Caco-2 (cell line): ENCODE measurements at regions not wholly inside any gene's neighbourhood (a gene's known extent, or its start where the extent isn't known, plus 50 kb on each side); places are given as distances from the start of the nearest gene placed in this dataset.

Source experiments
- BruUV-seq: library from RNA; stranded (reverse); fragments of 400-500 nt; replicated peaks from 2 replicates; lab custom pipeline; 2021; lab: Mats Ljungman, UMichigan
- CTCF ChIA-PET: fragments of 300-600 bp; sonication (Branson Sonifier 250); formaldehyde crosslinking; loops from one replicate; lab custom pipeline; 2022; ENCODE audit warnings: antibody characterized with exemption; lab: Charles Lee
- POLR2A ChIA-PET: fragments of 300-600 bp; sonication (Branson Sonifier 250); formaldehyde crosslinking; loops from one replicate; lab custom pipeline; 2022; ENCODE audit warnings: antibody characterized with exemption; lab: Charles Lee
- DNase-seq, 2 experiments: peaks; one replicate each; pipeline versions ENCODE4 v3.0.0 to v3.0.0-alpha.2; 2020 to 2022
- H3K27me3 ChIP-seq: replicated peaks from 2 replicates; pipeline ENCODE4 v1.6.0; 2011; ENCODE audit warnings: low read length; ENCODE audit not compliant: control insufficient read depth, insufficient read depth
- H3K36me3 ChIP-seq: 2 replicates; pipeline ENCODE4 v1.5.1; 2011; ENCODE audit warnings: low read length; ENCODE audit not compliant: control insufficient read depth, insufficient read depth
- H3K4me1 ChIP-seq: fragments of 250-450 bp; sonication (Bioruptor Pico); 2 replicates; pipeline ENCODE4 v1.5.1; 2020; ENCODE audit warnings: mild to moderate bottlenecking
- H3K4me3 ChIP-seq: 2 replicates; pipeline ENCODE4 v1.5.1; 2011; ENCODE audit warnings: low read depth, mild to moderate bottlenecking, control low read depth, low read length
- H3K9me3 ChIP-seq: fragments of 250-450 bp; sonication (Bioruptor Pico); 2 replicates; pipeline ENCODE4 v1.5.1; 2020; ENCODE audit warnings: mild to moderate bottlenecking, moderate library complexity
- H3K27ac Mint-ChIP-seq: one replicate; pipeline ENCODE4 v1.8.0; 2022; ENCODE audit warnings: mixed read lengths; ENCODE audit not compliant: unreplicated experiment
- H3K27me3 Mint-ChIP-seq: one replicate; pipeline ENCODE4 v1.8.0; 2022; ENCODE audit warnings: mixed read lengths; ENCODE audit not compliant: insufficient read depth, unreplicated experiment
- H3K36me3 Mint-ChIP-seq: one replicate; pipeline ENCODE4 v1.8.0; 2022; ENCODE audit warnings: mild to moderate bottlenecking, mixed read lengths; ENCODE audit not compliant: insufficient read depth, unreplicated experiment
- H3K4me1 Mint-ChIP-seq: one replicate; pipeline ENCODE4 v1.8.0; 2022; ENCODE audit warnings: low read depth, mixed read lengths; ENCODE audit not compliant: unreplicated experiment
- H3K4me3 Mint-ChIP-seq: one replicate; pipeline ENCODE4 v1.8.0; 2022; ENCODE audit warnings: mild to moderate bottlenecking, moderate library complexity, mixed read lengths; ENCODE audit not compliant: unreplicated experiment
- H3K9me3 Mint-ChIP-seq: one replicate; pipeline ENCODE4 v1.8.0; 2022; ENCODE audit warnings: mixed read lengths; ENCODE audit not compliant: unreplicated experiment
- intact Hi-C: fragments of 100-400 bp; cut with micrococcal nuclease; formaldehyde crosslinking; loops from one replicate; pipeline ENCODE4 v1.10.0; 2022; ENCODE audit not compliant: unreplicated experiment
- TF ChIP-seq, protein P1 (sequence below), 2 experiments: fragments of 200-600 bp in 1 of 2; IDR thresholded peaks; 1 replicate in 1 of 2; 2 replicates in 1 of 2; pipeline versions ENCODE4 v1.5.1 to v1.8.0; 2011 to 2022; ENCODE audit warnings: antibody characterized with exemption in 1 of 2, control low read depth in 1 of 2, inconsistent platforms in 1 of 2, low read depth in 1 of 2, low read length in 1 of 2, mild to moderate bottlenecking in 1 of 2, moderate library complexity in 1 of 2; ENCODE audit not compliant: insufficient read depth in 1 of 2, severe bottlenecking in 1 of 2, unreplicated experiment in 1 of 2

DNA sequence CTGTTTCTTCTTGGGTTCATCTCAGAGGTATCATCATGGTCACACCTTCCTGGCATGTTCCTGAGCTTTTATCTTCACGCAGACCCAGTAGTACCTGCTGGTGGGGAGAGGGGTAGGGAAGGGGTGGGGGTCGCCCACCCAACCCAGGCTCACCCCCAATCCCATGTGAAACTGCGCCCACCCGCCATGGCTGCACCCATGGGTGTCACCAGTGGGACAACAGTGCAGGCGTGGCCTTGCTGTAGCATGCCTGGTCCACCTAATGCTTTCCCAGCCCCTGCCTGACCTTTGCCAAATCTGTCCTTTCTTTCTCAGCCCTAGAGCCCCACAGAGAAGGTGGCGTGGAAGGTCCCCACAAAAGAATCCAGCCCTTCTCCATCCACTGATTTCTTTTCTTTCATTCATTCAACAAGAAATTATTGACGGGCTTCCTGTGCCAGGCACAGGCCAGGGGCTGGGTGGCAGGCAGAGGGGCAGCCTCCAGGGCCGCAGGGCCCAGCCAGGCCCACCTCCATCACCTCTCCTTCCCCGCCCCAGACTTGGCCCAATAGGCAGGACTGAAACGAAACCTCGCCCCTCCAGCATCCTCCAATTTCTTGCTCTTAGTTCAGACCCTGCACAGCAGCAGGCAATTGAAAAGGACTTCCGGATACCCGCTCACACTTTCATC lies 79.1 kb upstream of the TNRC6C start:
- ChIA-PET POLR2A (no interaction called here), CTCF (no interaction called here)
- intact Hi-C loops: no loop called here
- Mint-ChIP-seq H3K27ac (no peak overlapping the region), H3K4me1 (no peaks in the 10 kb centered on the region), H3K9me3 (peaks cover 22% of the 10 kb centered on the region), H3K27me3 (peaks cover 11% of the 10 kb centered on the region), H3K4me3 (no peak overlapping the region), H3K36me3 (peaks cover 8% of the 10 kb centered on the region)
- no peak for DNase-seq
- Histone ChIP-seq H3K4me1 (no peaks in the 10 kb centered on the region), H3K36me3 (no peaks in the 10 kb centered on the region), H3K27me3 (peaks cover 4% of the 10 kb centered on the region), H3K9me3 (peaks cover 15% of the 10 kb centered on the region), H3K4me3 (no peak overlapping the region)
- TF ChIP-seq, protein P1, sequence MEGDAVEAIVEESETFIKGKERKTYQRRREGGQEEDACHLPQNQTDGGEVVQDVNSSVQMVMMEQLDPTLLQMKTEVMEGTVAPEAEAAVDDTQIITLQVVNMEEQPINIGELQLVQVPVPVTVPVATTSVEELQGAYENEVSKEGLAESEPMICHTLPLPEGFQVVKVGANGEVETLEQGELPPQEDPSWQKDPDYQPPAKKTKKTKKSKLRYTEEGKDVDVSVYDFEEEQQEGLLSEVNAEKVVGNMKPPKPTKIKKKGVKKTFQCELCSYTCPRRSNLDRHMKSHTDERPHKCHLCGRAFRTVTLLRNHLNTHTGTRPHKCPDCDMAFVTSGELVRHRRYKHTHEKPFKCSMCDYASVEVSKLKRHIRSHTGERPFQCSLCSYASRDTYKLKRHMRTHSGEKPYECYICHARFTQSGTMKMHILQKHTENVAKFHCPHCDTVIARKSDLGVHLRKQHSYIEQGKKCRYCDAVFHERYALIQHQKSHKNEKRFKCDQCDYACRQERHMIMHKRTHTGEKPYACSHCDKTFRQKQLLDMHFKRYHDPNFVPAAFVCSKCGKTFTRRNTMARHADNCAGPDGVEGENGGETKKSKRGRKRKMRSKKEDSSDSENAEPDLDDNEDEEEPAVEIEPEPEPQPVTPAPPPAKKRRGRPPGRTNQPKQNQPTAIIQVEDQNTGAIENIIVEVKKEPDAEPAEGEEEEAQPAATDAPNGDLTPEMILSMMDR (IDR thresholded peaks at IDR 0.05; ENCODE audit: insufficient read depth in 1 of 2, low read depth in 1 of 2, low read length in 1 of 2, severe bottlenecking in 1 of 2, unreplicated experiment in 1 of 2): no peak
- BruUV-seq: no TSS peak

DNA sequence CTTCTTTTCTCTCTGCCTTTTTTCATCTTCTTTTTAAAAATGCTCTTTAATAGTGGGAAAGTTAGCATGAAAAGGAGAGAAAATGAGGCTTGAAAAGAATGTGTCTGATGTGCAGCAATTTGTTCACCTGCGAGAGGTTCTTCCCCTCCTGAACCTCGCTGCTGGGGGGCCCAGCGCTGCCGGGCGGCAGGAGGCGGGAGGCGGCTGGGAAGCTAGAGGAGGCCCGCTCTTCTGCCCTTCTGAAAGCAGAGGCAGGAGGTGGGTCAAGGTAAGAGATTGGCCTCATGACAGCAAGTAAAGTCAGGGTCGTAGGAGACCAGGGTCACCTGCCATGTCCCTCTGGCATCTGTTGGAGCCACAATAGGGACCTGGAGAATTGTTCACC lies 78.6 kb upstream of the TNRC6C start:
- Mint-ChIP-seq H3K9me3 (peaks cover 17% of the 10 kb centered on the region), H3K27ac (no peak overlapping the region), H3K4me3 (no peak overlapping the region), H3K36me3 (peaks cover 8% of the 10 kb centered on the region), H3K27me3 (peaks cover 8% of the 10 kb centered on the region), H3K4me1 (no peaks in the 10 kb centered on the region)
- peaks cover 15% of the 10 kb centered on the region for H3K9me3 ChIP-seq
- intact Hi-C loops: loop anchor here (10.0 kb wide), 1 partner anchor 135 kb away; no protein-coding TSS in a partner anchor
- peaks cover 5% of the 10 kb centered on the region for H3K27me3 ChIP-seq
- no peaks in the 10 kb centered on the region for H3K36me3 ChIP-seq
- ChIA-PET POLR2A (no interaction called here), CTCF (no interaction called here)
- DNase-seq: no peak
- TF ChIP-seq, protein P1 (IDR thresholded peaks at IDR 0.05; ENCODE audit: insufficient read depth in 1 of 2, low read depth in 1 of 2, low read length in 1 of 2, severe bottlenecking in 1 of 2, unreplicated experiment in 1 of 2): no peak
- H3K4me3 ChIP-seq: no peak overlapping the region
- BruUV-seq: no TSS peak
- no peaks in the 10 kb centered on the region for H3K4me1 ChIP-seq

DNA sequence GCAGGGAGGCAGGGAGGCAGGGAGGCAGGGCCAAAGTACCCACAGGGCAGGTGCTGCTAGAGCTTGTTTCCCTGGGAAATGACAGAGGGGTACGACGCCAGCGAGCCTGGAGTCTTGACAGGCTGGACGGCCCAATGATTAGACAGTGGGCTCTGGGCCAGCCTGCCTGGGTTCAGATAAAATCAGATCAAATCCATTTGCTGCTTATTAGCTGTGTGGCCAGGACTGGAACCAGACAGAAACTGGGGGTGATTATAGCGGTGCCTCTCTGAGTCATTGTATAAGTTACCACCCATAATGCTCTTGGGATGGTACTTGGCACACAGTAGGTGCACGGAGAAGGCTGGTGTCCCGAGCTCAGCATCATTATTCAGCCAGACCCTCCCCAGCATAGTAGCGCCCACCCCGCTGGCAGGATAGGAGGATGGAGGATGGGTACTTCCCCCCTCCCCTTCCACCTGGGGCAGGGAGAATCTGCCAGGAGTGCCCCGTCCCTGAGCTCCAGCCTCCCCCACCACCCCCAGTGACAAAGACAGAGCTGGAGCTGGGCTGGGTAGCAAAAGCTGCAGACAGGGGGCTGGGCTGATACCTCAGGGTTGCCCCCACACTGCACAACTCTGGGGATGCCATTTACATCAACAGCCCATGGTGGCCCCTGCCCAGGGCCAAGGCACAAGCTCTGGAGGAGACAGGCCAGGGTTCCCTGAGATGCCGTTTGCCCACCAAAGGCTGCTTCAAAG lies 77.6 kb upstream of the TNRC6C start:
- H3K36me3 ChIP-seq: no peaks in the 10 kb centered on the region
- Mint-ChIP-seq H3K27ac (no peak overlapping the region), H3K36me3 (peaks cover under 1% of the 10 kb centered on the region), H3K9me3 (peaks cover 7% of the 10 kb centered on the region), H3K4me3 (no peak overlapping the region), H3K27me3 (peaks cover 15% of the 10 kb centered on the region), H3K4me1 (peaks cover 5% of the 10 kb centered on the region)
- BruUV-seq: no TSS peak
- H3K9me3 ChIP-seq: peaks cover 6% of the 10 kb centered on the region; the same call in 1 of the 2 replicates
- H3K4me3 ChIP-seq: no peak overlapping the region
- no peak for DNase-seq
- CTCF ChIA-PET: no interaction called here
- no peaks in the 10 kb centered on the region for H3K4me1 ChIP-seq
- POLR2A ChIA-PET: no interaction called here
- peaks cover 5% of the 10 kb centered on the region for H3K27me3 ChIP-seq
- intact Hi-C loops: loop anchor here (10.0 kb wide), 1 partner anchor 134 kb away; no protein-coding TSS in a partner anchor
- TF ChIP-seq, protein P1 (IDR thresholded peaks at IDR 0.05; ENCODE audit: insufficient read depth in 1 of 2, low read depth in 1 of 2, low read length in 1 of 2, severe bottlenecking in 1 of 2, unreplicated experiment in 1 of 2): no peak
